ENCODE measurements at regions not wholly inside any gene's neighbourhood (a gene's known extent, or its start where the extent isn't known, plus 50 kb on each side); places are given as distances from the start of the nearest gene placed in this dataset.

DNA sequence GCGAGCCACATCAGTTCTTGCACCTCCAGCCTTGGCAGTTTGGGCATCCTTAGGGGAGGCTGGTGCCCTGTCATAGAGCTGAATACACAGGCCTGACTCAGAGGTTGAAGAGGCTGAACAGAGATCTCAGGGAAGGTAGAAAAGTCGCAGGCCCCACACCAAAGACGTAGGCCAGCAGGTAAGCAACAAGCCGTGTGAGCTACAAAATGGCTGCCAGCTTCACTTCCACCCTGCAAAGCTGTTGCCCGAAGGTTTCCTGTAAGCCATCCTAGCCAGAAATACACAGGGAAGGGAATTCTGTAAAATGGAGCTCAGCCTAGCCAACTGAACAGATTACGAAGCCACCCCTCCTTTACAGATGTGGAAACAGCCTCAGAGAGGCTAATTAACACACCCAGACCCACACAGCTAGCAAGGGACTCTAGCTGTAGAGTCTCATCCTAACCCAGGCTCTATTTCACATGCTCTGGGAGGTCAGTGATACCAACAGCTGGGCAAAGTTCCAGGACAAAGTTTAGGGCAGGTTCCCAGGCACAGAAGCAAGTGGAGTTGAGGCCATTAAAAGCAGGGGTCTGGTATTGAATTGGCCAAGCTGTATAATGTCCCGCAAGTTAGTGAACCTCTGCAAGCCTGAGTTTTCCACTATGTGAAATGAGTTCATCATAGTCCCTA lies 66.3 kb upstream of the RASGRF1 start:
- Histone ChIP-seq H3K56ac (ENCODE audit: insufficient read length, low read depth, low read length) (no peak overlapping the region), H3K9ac (ENCODE audit: extremely low read depth, insufficient read length, low read length) (no peak overlapping the region), H4K8ac (replicated peaks; ENCODE audit: insufficient read length, low read depth, low read length) (no peak overlapping the region), H2AK5ac (ENCODE audit: insufficient read length, low read length) (no peak overlapping the region), H3K9me3 (ENCODE audit: control insufficient read depth, low read depth, low read length) (no peaks in the 10 kb centered on the region), H3K4ac (ENCODE audit: low read depth, low read length) (no peak overlapping the region), H3K14ac (ENCODE audit: insufficient read depth, low read length) (no peak overlapping the region; the same call in 1 of the 2 replicates), H2BK5ac (ENCODE audit: insufficient read length, low read length) (no peak overlapping the region), H3K23ac (ENCODE audit: insufficient read length, low read depth, low read length) (no peak overlapping the region), H4K5ac (ENCODE audit: insufficient read length, low read depth, low read length) (no peak overlapping the region), H3K27me3 (ENCODE audit: insufficient read depth, low read length) (no peaks in the 10 kb centered on the region), H3K18ac (ENCODE audit: insufficient read length, low read depth, low read length) (no peak overlapping the region), H2BK120ac (ENCODE audit: low read depth, low read length, poor library complexity, severe bottlenecking) (no peak overlapping the region), H4K20me1 (ENCODE audit: control insufficient read depth, insufficient read depth, insufficient read length) (no peaks in the 10 kb centered on the region), H3K27ac (ENCODE audit: insufficient read length, low read depth, low read length) (no peak overlapping the region), H2BK20ac (ENCODE audit: low read depth, low read length, poor library complexity, severe bottlenecking) (no peak overlapping the region), H3K4me2 (ENCODE audit: insufficient read depth, insufficient read length, low read length) (no peak overlapping the region), H3K4me1 (ENCODE audit: insufficient read depth, low read length) (0 out of 2 replicates have a peak, but pooled peaks cover 1% of the 10 kb centered on the region), H4K91ac (ENCODE audit: insufficient read length, low read depth, low read length) (no peak overlapping the region), H2AFZ (ENCODE audit: low read length) (no peak overlapping the region), H3K79me1 (ENCODE audit: insufficient read depth, low read depth, low read length, poor library complexity, severe bottlenecking) (no peaks in the 10 kb centered on the region), H2BK12ac (ENCODE audit: insufficient read length, low read depth, low read length) (no peak overlapping the region), H3K23me2 (ENCODE audit: insufficient read length, low read depth, low read length, poor library complexity, severe bottlenecking) (no peaks in the 10 kb centered on the region), H3T11ph (ENCODE audit: low read length) (no peak overlapping the region), H2BK15ac (ENCODE audit: low read depth, low read length) (no peak overlapping the region), H3K79me2 (ENCODE audit: insufficient read depth, low read length) (no peaks in the 10 kb centered on the region)
- Mint-ChIP-seq H3K4me3 (no peak overlapping the region; a peak in 1 of 5 replicates), H3K4me1 (peaks cover 8 to 24% of the 10 kb centered on the region in 2 experiments), H3K27me3 (ENCODE audit: low read depth) (peaks cover 14% of the 10 kb centered on the region), H3K9me3 (peaks cover 0 to 2% of the 10 kb centered on the region in 2 experiments; a peak in 1 of 5 replicates), H3K27ac (no peak overlapping the region), H3K36me3 (ENCODE audit: insufficient read depth in 1 of 3, low read depth in 3 of 3) (no peaks in the 10 kb centered on the region)
- WGBS (ENCODE audit: extremely low coverage, insufficient read length, low lambda C conversion rate), result no CpG with 5 or more reads among the region's 7 CpGs
- TF ChIP-seq, protein P1, sequence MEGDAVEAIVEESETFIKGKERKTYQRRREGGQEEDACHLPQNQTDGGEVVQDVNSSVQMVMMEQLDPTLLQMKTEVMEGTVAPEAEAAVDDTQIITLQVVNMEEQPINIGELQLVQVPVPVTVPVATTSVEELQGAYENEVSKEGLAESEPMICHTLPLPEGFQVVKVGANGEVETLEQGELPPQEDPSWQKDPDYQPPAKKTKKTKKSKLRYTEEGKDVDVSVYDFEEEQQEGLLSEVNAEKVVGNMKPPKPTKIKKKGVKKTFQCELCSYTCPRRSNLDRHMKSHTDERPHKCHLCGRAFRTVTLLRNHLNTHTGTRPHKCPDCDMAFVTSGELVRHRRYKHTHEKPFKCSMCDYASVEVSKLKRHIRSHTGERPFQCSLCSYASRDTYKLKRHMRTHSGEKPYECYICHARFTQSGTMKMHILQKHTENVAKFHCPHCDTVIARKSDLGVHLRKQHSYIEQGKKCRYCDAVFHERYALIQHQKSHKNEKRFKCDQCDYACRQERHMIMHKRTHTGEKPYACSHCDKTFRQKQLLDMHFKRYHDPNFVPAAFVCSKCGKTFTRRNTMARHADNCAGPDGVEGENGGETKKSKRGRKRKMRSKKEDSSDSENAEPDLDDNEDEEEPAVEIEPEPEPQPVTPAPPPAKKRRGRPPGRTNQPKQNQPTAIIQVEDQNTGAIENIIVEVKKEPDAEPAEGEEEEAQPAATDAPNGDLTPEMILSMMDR (conservative IDR thresholded peaks at IDR 0.05), result no peak
- no peak for DNase-seq
